Activated CD8-positive, alpha-beta memory T cell treated with anti-CD3 and anti-CD28 coated beads for 36 hours (primary cell): ENCODE measurements at regions not wholly inside any gene's neighbourhood (a gene's known extent, or its start where the extent isn't known, plus 50 kb on each side); places are given as distances from the start of the nearest gene placed in this dataset.
"Not testable (repeated sequence)": the region's sequence is repeated elsewhere in the genome, so short reads cannot be mapped to it uniquely, and the experiment has no call there.

Experiments used
- CTCF ChIA-PET: fragments of 350-600 bp; sonication (Branson Sonifier 250); formaldehyde crosslinking; loops from one replicate; lab custom pipeline; 2021; ENCODE audit warnings: antibody characterized with exemption; lab: Charles Lee
- POLR2A ChIA-PET: fragments of 350-600 bp; sonication (Branson Sonifier 250); formaldehyde crosslinking; loops from one replicate; lab custom pipeline; 2021; ENCODE audit warnings: antibody characterized with exemption; lab: Charles Lee

GRCh38 chr3:8420612-8421011 is 81.0 kb upstream of the LMCD1 start:
- CTCF ChIA-PET, result no interaction called here
- POLR2A ChIA-PET, result no interaction called here

- POLR2A ChIA-PET, result no interaction called here
- CTCF ChIA-PET, result no interaction called here
Observed at GRCh38 chr3:8421267-8421666, 80.4 kb upstream of the LMCD1 start.

GRCh38 chr3:8421711-8422110 is 79.9 kb upstream of the LMCD1 start:
- CTCF ChIA-PET, result no interaction called here

GRCh38 chr3:8423307-8423706 is 78.3 kb upstream of the LMCD1 start:
- POLR2A ChIA-PET, result no interaction called here
- CTCF ChIA-PET, result interaction anchor here (1.1 kb wide), 1 partner anchor 99 kb away, joined by 3 read pairs; no protein-coding TSS in a partner anchor

More at GRCh38 chr3:8421711-8422110, 79.9 kb upstream of the LMCD1 start:
- POLR2A ChIA-PET, result no interaction called here

GRCh38 chr3:8424281-8424680 is 77.3 kb upstream of the LMCD1 start:
- POLR2A ChIA-PET, result no interaction called here
- CTCF ChIA-PET, result interaction anchor here (1.1 kb wide), 1 partner anchor 100 kb away, joined by 3 read pairs; no protein-coding TSS in a partner anchor

GRCh38 chr3:8436661-8437287 is 64.8 kb upstream of the LMCD1 start:
- ChIA-PET CTCF (no interaction called here), POLR2A (no interaction called here)

- ChIA-PET CTCF (no interaction called here), POLR2A (no interaction called here)
Observed at GRCh38 chr3:8438507-8439079, 63.0 kb upstream of the LMCD1 start.

GRCh38 chr3:8440142-8440541 is 61.5 kb upstream of the LMCD1 start:
- CTCF ChIA-PET, POLR2A ChIA-PET: not testable (repeated sequence)

- POLR2A ChIA-PET, result no interaction called here
- CTCF ChIA-PET, result interaction anchor here (0.9 kb wide), 1 partner anchor 180 kb away, joined by 4 read pairs; no protein-coding TSS in a partner anchor
Observed at GRCh38 chr3:8441969-8442559, 59.6 kb upstream of the LMCD1 start.

- ChIA-PET CTCF (no interaction called here), POLR2A (no interaction called here)
Observed at GRCh38 chr3:8442993-8443650, 58.5 kb upstream of the LMCD1 start.

GRCh38 chr3:8443829-8444791 is 57.5 kb upstream of the LMCD1 start:
- ChIA-PET CTCF (interaction anchor here (0.9 kb wide), 1 partner anchor 179 kb away, joined by 3 read pairs; no protein-coding TSS in a partner anchor), POLR2A (no interaction called here)

GRCh38 chr3:8444883-8445282 is 56.7 kb upstream of the LMCD1 start:
- POLR2A ChIA-PET, result no interaction called here
- CTCF ChIA-PET, result no interaction called here

GRCh38 chr3:8445861-8446260 is 55.8 kb upstream of the LMCD1 start:
- CTCF ChIA-PET, result no interaction called here

GRCh38 chr3:8446845-8447244 is 54.8 kb upstream of the LMCD1 start:
- CTCF ChIA-PET, result no interaction called here
- POLR2A ChIA-PET, result no interaction called here

More at GRCh38 chr3:8445861-8446260, 55.8 kb upstream of the LMCD1 start:
- POLR2A ChIA-PET, result no interaction called here

- CTCF ChIA-PET, result no interaction called here
- POLR2A ChIA-PET, result no interaction called here
Observed at GRCh38 chr3:8450618-8451017, 51.0 kb upstream of the LMCD1 start.

- CTCF ChIA-PET, result no interaction called here
- POLR2A ChIA-PET, result no interaction called here
Observed at GRCh38 chr3:8451696-8452095, 49.9 kb upstream of the LMCD1 start.
